Endothelial cell of umbilical vein (primary cell): ENCODE measurements at regions not wholly inside any gene's neighbourhood (a gene's known extent, or its start where the extent isn't known, plus 50 kb on each side); places are given as distances from the start of the nearest gene placed in this dataset.

Experiments
- CTCF ChIP-seq, 2 donors: IDR thresholded peaks; 1 replicate in 1 of 2; 2 replicates in 1 of 2; pipeline ENCODE4 v1.5.1; 2011; ENCODE audit warnings: low read length in 2 of 2, mild to moderate bottlenecking in 2 of 2, moderate library complexity in 2 of 2, control low read depth in 1 of 2, inconsistent platforms in 1 of 2, low read depth in 1 of 2; ENCODE audit not compliant: insufficient read depth in 1 of 2; ENCODE audit errors: extremely low read depth in 1 of 2
- POLR2A ChIP-seq: IDR thresholded peaks from 2 replicates; pipeline ENCODE4 v1.6.1; 2012; ENCODE audit warnings: low read depth, mild to moderate bottlenecking, control low read depth, low read length

DNA sequence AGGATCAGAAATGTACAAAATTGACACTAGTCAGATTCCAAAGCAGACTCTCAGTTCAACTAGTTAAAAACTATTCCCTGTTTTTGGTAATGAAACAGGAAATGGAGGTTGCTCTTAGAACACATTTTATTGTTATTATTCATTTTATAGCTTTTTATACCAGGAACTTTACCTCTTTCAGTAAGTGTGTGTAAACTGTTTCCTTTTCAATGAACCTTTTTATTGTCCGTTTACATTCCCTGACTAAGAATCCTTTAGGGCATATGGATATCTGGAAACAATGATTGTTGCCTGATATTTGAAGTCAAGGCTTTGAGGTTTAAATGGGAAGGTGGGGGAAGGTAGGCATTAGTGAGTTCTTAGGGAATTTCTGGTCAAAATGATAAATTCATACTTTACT lies 1511.4 kb downstream of the ADGRL3 start:
- no peak for TF ChIP-seq CTCF (IDR thresholded peaks at IDR 0.05; ENCODE audit: extremely low read depth in 1 of 2, insufficient read depth in 1 of 2, low read depth in 1 of 2, low read length in 2 of 2)
- TF ChIP-seq POLR2A = no peak
